ENCODE measurements at regions not wholly inside any gene's neighbourhood (a gene's known extent, or its start where the extent isn't known, plus 50 kb on each side); places are given as distances from the start of the nearest gene placed in this dataset.

GRCh38 chr3:1591327-1592028 is 498.7 kb downstream of the CNTN6 start:
- no peak for DNase-seq (ENCODE audit: low spot score)
- 66% methylated on average over 4 of the region's 4 CpGs for WGBS
- intact Hi-C loops (cut with DNase I) = no loop called here
- no peaks in the 10 kb centered on the region for H3K36me3 ChIP-seq
- H3K4me1 ChIP-seq (replicated peaks) = no peaks in the 10 kb centered on the region
- no peak overlapping the region for H3K4me3 ChIP-seq
- no peaks in the 10 kb centered on the region for H3K9me3 ChIP-seq
- TF ChIP-seq POLR2A (IDR thresholded peaks at IDR 0.05) = no peak
- TF ChIP-seq CTCF (IDR thresholded peaks at IDR 0.05) = no peak
- TF ChIP-seq POLR2AphosphoS5 (IDR thresholded peaks at IDR 0.05) = no peak
- no peak overlapping the region for H3K27ac ChIP-seq
- H3K27me3 ChIP-seq (replicated peaks; ENCODE audit: insufficient read depth) = no peaks in the 10 kb centered on the region

GRCh38 chr3:1594940-1595339 is 502.1 kb downstream of the CNTN6 start:
- intact Hi-C loops (cut with DNase I) = no loop called here
- no peak for DNase-seq (ENCODE audit: low spot score)
- H3K36me3 ChIP-seq = no peaks in the 10 kb centered on the region
- no peak overlapping the region for H3K27ac ChIP-seq
- no peaks in the 10 kb centered on the region for H3K4me1 ChIP-seq (replicated peaks)
- H3K27me3 ChIP-seq (replicated peaks; ENCODE audit: insufficient read depth) = no peaks in the 10 kb centered on the region
- no peaks in the 10 kb centered on the region for H3K9me3 ChIP-seq
- no peak for TF ChIP-seq POLR2A (IDR thresholded peaks at IDR 0.05)
- TF ChIP-seq POLR2AphosphoS5 (IDR thresholded peaks at IDR 0.05) = no peak
- no peak for TF ChIP-seq CTCF (IDR thresholded peaks at IDR 0.05)
- no peak overlapping the region for H3K4me3 ChIP-seq

- no peaks in the 10 kb centered on the region for H3K4me1 ChIP-seq (replicated peaks)
- no peak for DNase-seq (ENCODE audit: low spot score)
- H3K9me3 ChIP-seq = no peaks in the 10 kb centered on the region
- intact Hi-C loops (cut with DNase I) = no loop called here
- no peaks in the 10 kb centered on the region for H3K27me3 ChIP-seq (replicated peaks; ENCODE audit: insufficient read depth)
- H3K36me3 ChIP-seq = no peaks in the 10 kb centered on the region
- no peak for TF ChIP-seq CTCF (IDR thresholded peaks at IDR 0.05)
- no peak for TF ChIP-seq POLR2A (IDR thresholded peaks at IDR 0.05)
- TF ChIP-seq POLR2AphosphoS5 (IDR thresholded peaks at IDR 0.05) = no peak
- H3K4me3 ChIP-seq = no peak overlapping the region
- H3K27ac ChIP-seq = no peak overlapping the region
- 90% methylated on average over 8 of the region's 8 CpGs for WGBS
Observed at GRCh38 chr3:1600206-1600605, 498.5 kb upstream of the CNTN4 start.

- H3K4me3 ChIP-seq = no peak overlapping the region
- H3K27ac ChIP-seq = no peak overlapping the region
- no peaks in the 10 kb centered on the region for H3K4me1 ChIP-seq (replicated peaks)
- no peaks in the 10 kb centered on the region for H3K9me3 ChIP-seq
- 92% methylated on average over 22 of the region's 22 CpGs for WGBS
- no peaks in the 10 kb centered on the region for H3K27me3 ChIP-seq (replicated peaks; ENCODE audit: insufficient read depth)
- intact Hi-C loops (cut with DNase I) = no loop called here
- DNase-seq (ENCODE audit: low spot score) = no peak
- TF ChIP-seq POLR2A (IDR thresholded peaks at IDR 0.05) (no peak), CTCF (IDR thresholded peaks at IDR 0.05) (no peak), POLR2AphosphoS5 (IDR thresholded peaks at IDR 0.05) (no peak)
- H3K36me3 ChIP-seq = no peaks in the 10 kb centered on the region
Observed at GRCh38 chr3:1600700-1601418, 497.8 kb upstream of the CNTN4 start.

GRCh38 chr3:1609416-1609815 is 489.2 kb upstream of the CNTN4 start:
- H3K9me3 ChIP-seq = no peaks in the 10 kb centered on the region
- TF ChIP-seq CTCF (IDR thresholded peaks at IDR 0.05) (no peak), POLR2AphosphoS5 (IDR thresholded peaks at IDR 0.05) (no peak), POLR2A (IDR thresholded peaks at IDR 0.05) (no peak)
- intact Hi-C loops (cut with DNase I) = no loop called here
- no peak overlapping the region for H3K27ac ChIP-seq
- 56% methylated on average over 1 of the region's 1 CpG for WGBS
- H3K27me3 ChIP-seq (replicated peaks; ENCODE audit: insufficient read depth) = no peaks in the 10 kb centered on the region
- H3K4me1 ChIP-seq (replicated peaks) = no peaks in the 10 kb centered on the region
- H3K36me3 ChIP-seq = no peaks in the 10 kb centered on the region
- no peak overlapping the region for H3K4me3 ChIP-seq
- no peak for DNase-seq (ENCODE audit: low spot score)
